Mammary epithelial cell (primary cell): ENCODE measurements at regions not wholly inside any gene's neighbourhood (a gene's known extent, or its start where the extent isn't known, plus 50 kb on each side); places are given as distances from the start of the nearest gene placed in this dataset.

ENCODE experiments used
- CTCF ChIP-seq, 2 donors: IDR thresholded peaks in 1 of 2; conservative IDR thresholded peaks in 1 of 2; 2 replicates each; pipeline ENCODE4 v1.5.1; 2011 to 2012; ENCODE audit warnings: inconsistent platforms in 2 of 2, low read length in 2 of 2, mild to moderate bottlenecking in 2 of 2, control low read depth in 1 of 2, low read depth in 1 of 2; ENCODE audit not compliant: insufficient read depth in 1 of 2; ENCODE audit errors: extremely low read depth in 1 of 2
- EZH2 ChIP-seq: IDR thresholded peaks from 2 replicates; pipeline ENCODE4 v1.6.1; 2012; ENCODE audit warnings: low read length, inconsistent platforms, borderline replicate concordance

GRCh38 chr16:29226782-29227181 is 179.7 kb downstream of the NPIPB11 start:
- TF ChIP-seq CTCF (conservative IDR thresholded peaks at IDR 0.05 in 1 of 2, IDR thresholded peaks at IDR 0.05 in 1 of 2; ENCODE audit: extremely low read depth in 1 of 2, insufficient read depth in 1 of 2, low read depth in 1 of 2, low read length in 2 of 2) = no peak
- TF ChIP-seq EZH2 = no peak
